Stomach (tissue), 4 donors: ENCODE measurements at regions not wholly inside any gene's neighbourhood (a gene's known extent, or its start where the extent isn't known, plus 50 kb on each side); places are given as distances from the start of the nearest gene placed in this dataset.

Experiments used
- CTCF ChIP-seq, 7 experiments: fragments of 450-650 bp in 4 of 7; fragments of 200-600 bp in 3 of 7; sonication (generic) in 3 of 7; IDR thresholded peaks; one replicate each; pipeline ENCODE4 v1.5.1; 2016 to 2019; ENCODE audit warnings: antibody characterized with exemption in 7 of 7, control low read depth in 2 of 7, mild to moderate bottlenecking in 1 of 7
- POLR2AphosphoS5 ChIP-seq, 3 donors: sonication (generic); formaldehyde crosslinking; IDR thresholded peaks; one replicate each; pipeline ENCODE4 v1.6.1; 2016; ENCODE audit warnings: antibody characterized with exemption in 3 of 3

GRCh38 chr9:106500171-106500570 lies 362.8 kb upstream of the ZNF462 start:
- no peak for TF ChIP-seq CTCF (IDR thresholded peaks at IDR 0.05)
- no peak for TF ChIP-seq POLR2AphosphoS5 (IDR thresholded peaks at IDR 0.05)
